ENCODE measurements at regions not wholly inside any gene's neighbourhood (a gene's known extent, or its start where the extent isn't known, plus 50 kb on each side); places are given as distances from the start of the nearest gene placed in this dataset.
"Not testable (repeated sequence)": the region's sequence is repeated elsewhere in the genome, so short reads cannot be mapped to it uniquely, and the experiment has no call there.

- no peak for DNase-seq
These were observed 174.4 kb upstream of the PHYHIPL start for GRCh38 chr10:59002011-59002410.

DNA sequence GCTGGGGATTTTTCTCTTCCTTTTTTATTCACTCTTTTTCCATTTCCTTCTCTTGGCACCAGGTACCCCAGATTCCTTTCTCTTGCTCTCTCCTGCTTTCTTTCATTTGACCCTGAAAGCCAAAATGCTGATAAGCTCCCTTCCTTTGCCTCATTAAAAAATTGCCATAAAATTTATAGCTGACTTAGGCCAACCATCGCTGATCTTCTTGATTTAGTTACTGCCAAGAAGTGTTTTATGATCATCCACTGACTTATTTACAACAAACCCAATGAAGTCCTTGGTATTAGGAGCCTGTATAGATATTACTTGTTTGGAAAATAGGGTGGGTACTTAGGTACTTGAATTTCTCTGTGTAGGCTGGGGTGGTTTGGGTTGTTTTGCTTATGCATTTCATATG, 173.2 kb upstream of the PHYHIPL start:
- no peak for DNase-seq

- no peak for DNase-seq
These were observed 172.1 kb upstream of the PHYHIPL start for GRCh38 chr10:59004392-59004791.

- no peak for DNase-seq
These were observed 169.7 kb upstream of the PHYHIPL start for GRCh38 chr10:59006511-59007306.

DNA sequence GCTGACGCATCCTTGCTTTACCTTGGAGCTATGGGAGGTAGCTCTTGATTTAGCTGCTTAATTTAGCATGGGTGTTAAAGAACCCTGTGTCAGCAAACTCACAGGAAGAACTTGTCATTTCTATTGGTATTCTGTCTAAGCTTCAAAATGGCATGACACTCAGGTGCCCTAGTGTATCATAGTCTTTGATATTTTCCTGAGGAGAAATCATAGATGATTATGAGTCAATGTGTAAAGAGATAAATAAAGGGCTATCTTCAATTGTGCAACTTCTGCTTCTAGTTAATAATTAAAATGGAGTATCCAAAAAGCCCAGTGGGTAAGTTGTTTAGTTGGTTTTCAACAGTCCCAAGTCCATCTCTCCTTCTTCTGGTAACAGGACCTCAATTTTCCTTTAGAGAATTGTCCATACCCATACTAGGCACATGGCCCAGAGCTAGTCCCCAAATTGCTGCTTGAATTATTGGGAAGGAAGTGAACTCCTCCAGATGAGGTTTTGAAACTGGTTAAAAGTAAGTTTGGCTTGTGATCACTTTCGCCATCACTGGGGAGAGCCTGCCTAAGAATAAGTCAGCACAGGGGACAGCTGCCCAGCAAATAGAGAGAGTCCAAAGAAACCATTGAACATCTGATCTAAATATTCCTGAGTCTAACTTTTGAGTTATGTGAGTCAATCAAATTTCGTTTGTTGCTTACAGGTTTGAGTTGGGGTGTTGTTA, 169.0 kb upstream of the PHYHIPL start:
- DNase-seq, result no peak

- DNase-seq, result no peak
These were observed 168.0 kb upstream of the PHYHIPL start for GRCh38 chr10:59008452-59008851.

GRCh38 chr10:59011972-59012632, 164.3 kb upstream of the PHYHIPL start:
- DNase-seq, result no peak

GRCh38 chr10:59012839-59013238, 163.6 kb upstream of the PHYHIPL start:
- DNase-seq, result no peak

DNA sequence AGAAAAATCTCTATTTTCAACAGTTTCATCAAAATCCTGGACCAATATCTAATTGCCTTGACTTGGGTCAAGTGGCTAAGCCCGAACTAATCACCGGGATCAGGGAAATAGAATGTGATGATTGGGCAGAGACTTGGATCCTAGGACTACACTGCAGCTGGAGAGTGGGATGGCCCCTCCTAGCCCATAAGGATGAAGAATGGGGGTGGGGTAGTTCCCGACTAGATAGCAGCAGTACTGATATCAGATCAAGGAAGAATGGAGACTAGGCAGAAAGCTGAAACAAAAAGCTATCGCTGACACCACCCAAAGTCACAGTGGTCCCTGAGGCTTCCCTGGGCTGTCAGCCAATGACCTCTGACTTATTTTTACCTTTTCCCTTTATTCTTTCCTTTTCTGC, 160.4 kb upstream of the PHYHIPL start:
- DNase-seq, result no peak

DNA sequence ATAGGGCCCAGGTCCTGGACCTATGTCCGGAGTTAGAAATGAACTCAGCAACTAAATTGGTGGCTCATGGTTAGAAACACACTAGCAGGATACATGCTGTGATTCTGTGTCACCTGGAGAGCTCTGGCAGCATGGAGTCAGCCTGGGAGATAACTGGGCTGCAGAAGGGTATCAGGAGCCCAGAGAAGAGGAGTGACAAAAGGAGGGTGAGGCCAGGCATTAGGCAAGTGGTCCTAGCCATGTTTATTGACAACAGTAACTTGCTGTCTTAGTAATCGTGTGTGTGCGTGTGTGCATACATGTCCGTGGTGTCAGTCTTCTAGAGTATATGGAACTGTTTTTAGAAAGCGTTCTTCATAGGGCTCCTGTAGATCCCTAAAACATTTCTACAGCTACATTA, 157.5 kb upstream of the PHYHIPL start:
- DNase-seq, result no peak

DNA sequence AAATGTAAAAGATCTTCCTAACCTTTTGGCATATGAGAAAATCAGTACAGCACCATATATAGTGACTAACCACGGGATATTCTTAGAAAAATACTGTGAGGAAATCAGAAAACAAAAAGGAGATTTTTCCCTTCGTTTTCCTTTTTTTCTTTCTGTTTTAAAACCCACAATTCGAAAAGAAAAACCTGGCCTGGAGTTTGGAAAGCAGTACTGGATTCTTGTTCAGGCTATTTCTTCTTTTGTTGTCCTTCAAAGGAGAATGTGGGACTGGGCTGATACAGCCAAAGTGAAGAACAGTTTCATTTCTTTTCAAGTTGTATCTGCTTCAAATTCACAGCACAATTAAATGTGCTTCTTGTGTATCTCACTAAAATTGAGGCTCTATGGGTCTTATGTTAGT, 156.8 kb upstream of the PHYHIPL start:
- DNase-seq, result no peak

DNA sequence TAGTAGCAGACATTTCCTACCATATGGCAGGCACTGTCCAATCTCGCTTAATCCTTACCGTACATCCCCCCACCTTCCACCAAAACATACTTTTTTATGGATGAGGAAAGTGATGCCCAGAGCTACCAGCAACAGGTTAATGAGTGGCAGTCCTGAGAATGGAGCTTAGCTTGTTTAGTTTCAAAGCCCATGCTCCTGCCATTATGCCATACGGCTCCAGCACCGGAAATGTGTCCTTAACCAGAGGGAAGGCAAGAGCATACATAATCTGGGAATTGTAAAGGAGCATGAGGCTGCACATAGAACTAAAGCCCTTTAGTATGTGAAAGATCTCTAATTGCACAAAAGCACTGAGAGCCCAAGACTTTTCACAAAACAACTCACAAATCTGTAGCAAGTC, 155.9 kb upstream of the PHYHIPL start:
- no peak for DNase-seq

GRCh38 chr10:59025981-59026765, 150.3 kb upstream of the PHYHIPL start:
- no peak for DNase-seq

- DNase-seq, result no peak
These were observed 148.3 kb upstream of the PHYHIPL start for GRCh38 chr10:59027975-59028655.

DNA sequence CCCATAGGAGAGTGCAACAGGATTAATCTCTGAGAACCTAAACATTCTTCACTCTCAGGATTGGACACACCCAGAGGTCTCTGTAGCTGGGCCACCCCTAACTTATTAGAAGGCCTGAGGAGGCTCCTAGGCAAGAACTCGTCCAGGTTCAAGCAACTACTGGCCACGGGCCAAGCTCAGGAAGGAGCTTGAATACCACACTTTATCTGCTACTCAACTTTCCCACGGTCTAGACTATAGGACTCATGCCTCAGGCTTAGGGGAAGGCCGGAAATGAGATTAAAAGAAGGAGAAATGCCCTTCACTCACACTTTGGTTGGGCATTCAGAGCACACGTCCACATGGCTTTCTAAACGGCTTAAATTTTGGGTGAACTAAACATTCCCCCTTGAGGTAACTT, 142.8 kb upstream of the PHYHIPL start:
- DNase-seq, result no peak

GRCh38 chr10:59036311-59037017, 140.0 kb upstream of the PHYHIPL start:
- no peak for DNase-seq

DNA sequence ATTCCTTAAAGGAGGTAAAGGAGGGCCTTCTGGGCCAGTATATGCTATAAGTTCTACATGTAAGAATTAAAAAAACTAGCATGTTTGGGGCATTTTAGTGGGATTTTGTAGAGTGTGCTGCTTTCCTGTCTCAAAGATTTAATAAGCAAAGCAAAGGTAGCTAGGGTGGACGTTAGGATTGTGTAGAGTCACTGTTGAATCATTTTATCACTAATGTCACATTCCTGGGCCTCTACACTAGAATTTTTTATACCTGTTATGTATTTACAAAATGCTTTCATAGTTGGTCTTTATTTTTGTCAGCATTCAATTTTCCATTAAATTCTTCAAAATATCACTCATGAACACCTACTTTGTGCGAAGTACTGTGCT, 139.4 kb upstream of the PHYHIPL start:
- DNase-seq, result no peak

DNA sequence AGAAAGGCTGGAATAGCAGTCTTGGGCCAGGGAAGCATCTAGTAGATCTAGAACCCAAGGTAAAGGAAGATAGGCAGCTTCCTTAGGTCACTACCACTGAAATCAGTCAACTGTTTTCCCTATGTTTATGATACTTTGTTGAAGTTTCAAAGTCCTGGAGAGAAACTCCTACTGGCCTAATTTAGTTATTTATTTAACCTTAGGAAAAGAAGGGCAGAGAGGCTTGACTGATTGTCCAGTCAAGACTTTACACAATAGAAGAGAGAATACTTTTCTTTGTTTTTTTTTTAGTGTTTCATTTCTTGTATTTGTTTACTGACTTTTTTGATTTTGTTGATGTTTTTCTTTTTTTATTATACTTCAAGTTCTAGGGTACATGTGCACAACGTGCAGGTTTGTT, 138.9 kb upstream of the PHYHIPL start:
- DNase-seq, result no peak

GRCh38 chr10:59043358-59043757, 133.1 kb upstream of the PHYHIPL start:
- not testable (repeated sequence) for DNase-seq

GRCh38 chr10:59047180-59047579, 129.3 kb upstream of the PHYHIPL start:
- no peak for DNase-seq

- no peak for DNase-seq
These were observed 128.4 kb upstream of the PHYHIPL start for GRCh38 chr10:59047957-59048618.

All from NCI-H1694 treated with DMSO at 0.1 percent for 48 hours (cell line).